HG03460 (cell line): ENCODE measurements at regions not wholly inside any gene's neighbourhood (a gene's known extent, or its start where the extent isn't known, plus 50 kb on each side); places are given as distances from the start of the nearest gene placed in this dataset.

ENCODE experiments used
- ATAC-seq: cut with Tn5 transposase; IDR thresholded peaks from one replicate; pipeline ENCODE4 v1.9.1; 2021; ENCODE audit not compliant: unreplicated experiment

GRCh38 chr7:41475801-41476459 is 227.0 kb downstream of the INHBA start:
- no peak for ATAC-seq

- no peak for ATAC-seq
Measured at GRCh38 chr7:41472427-41473125, 230.3 kb downstream of the INHBA start.

GRCh38 chr7:41470081-41470480 is 232.8 kb downstream of the INHBA start:
- no peak for ATAC-seq

- ATAC-seq = no peak
Measured at GRCh38 chr7:41467596-41467995, 235.3 kb downstream of the INHBA start.

GRCh38 chr7:41466760-41467384 is 236.0 kb downstream of the INHBA start:
- ATAC-seq = no peak

GRCh38 chr7:41465571-41465970 is 237.3 kb downstream of the INHBA start:
- ATAC-seq = no peak

GRCh38 chr7:41463770-41464470 is 239.0 kb downstream of the INHBA start:
- no peak for ATAC-seq

- no peak for ATAC-seq
Measured at GRCh38 chr7:41459623-41460261, 243.1 kb downstream of the INHBA start.

- ATAC-seq = no peak
Measured at GRCh38 chr7:41459183-41459582, 243.7 kb downstream of the INHBA start.

- no peak for ATAC-seq
Measured at GRCh38 chr7:41457832-41458437, 245.0 kb downstream of the INHBA start.

- ATAC-seq = no peak
Measured at GRCh38 chr7:41451826-41452225, 251.1 kb downstream of the INHBA start.

- no peak for ATAC-seq
Measured at GRCh38 chr7:41449694-41450093, 253.2 kb downstream of the INHBA start.

- no peak for ATAC-seq
Measured at GRCh38 chr7:41449286-41449685, 253.6 kb downstream of the INHBA start.

- no peak for ATAC-seq
Measured at GRCh38 chr7:41448104-41448503, 254.8 kb downstream of the INHBA start.

GRCh38 chr7:41447450-41448042 is 255.3 kb downstream of the INHBA start:
- no peak for ATAC-seq

- ATAC-seq = no peak
Measured at GRCh38 chr7:41446606-41447449, 256.1 kb downstream of the INHBA start.

GRCh38 chr7:41445946-41446345 is 256.9 kb downstream of the INHBA start:
- ATAC-seq = no peak

- ATAC-seq = no peak
Measured at GRCh38 chr7:41445432-41445831, 257.5 kb downstream of the INHBA start.

- ATAC-seq = no peak
Measured at GRCh38 chr7:41439515-41439879, 263.4 kb downstream of the INHBA start.
